SH-SY5Y (cell line): ENCODE measurements at regions not wholly inside any gene's neighbourhood (a gene's known extent, or its start where the extent isn't known, plus 50 kb on each side); places are given as distances from the start of the nearest gene placed in this dataset.

Source experiments
- GATA2 ChIP-seq: IDR thresholded peaks from 2 replicates; pipeline ENCODE4 v1.6.1; 2011; ENCODE audit warnings: mild to moderate bottlenecking, low read depth, low read length
- GATA3 ChIP-seq: IDR thresholded peaks from 2 replicates; pipeline ENCODE4 v1.6.1; 2011; ENCODE audit warnings: low read depth, mild to moderate bottlenecking, low read length, moderate library complexity

GRCh38 chr18:43648002-43648401 is 370.7 kb upstream of the SYT4 start:
- TF ChIP-seq GATA2 (no peak), GATA3 (no peak)
